Astrocyte (in vitro differentiated cells and primary cell): ENCODE measurements at regions not wholly inside any gene's neighbourhood (a gene's known extent, or its start where the extent isn't known, plus 50 kb on each side); places are given as distances from the start of the nearest gene placed in this dataset.

ENCODE experiments used
- DNase-seq: peaks from one replicate; pipeline ENCODE4 v3.0.0-alpha.2; 2010; ENCODE audit warnings: low read depth
- FAIRE-seq: peaks from 2 replicates; lab custom pipeline; 2011; peaks lifted over from hg19 to GRCh38; lab: Jason Lieb, UNC
- H2AFZ ChIP-seq: 2 replicates; pipeline ENCODE4 v1.6.0; 2012; ENCODE audit warnings: low read depth, low read length, inconsistent platforms
- H3K27ac ChIP-seq: 2 replicates; pipeline ENCODE4 v1.5.1; 2011; ENCODE audit warnings: low read depth, low read length, inconsistent platforms
- H3K27me3 ChIP-seq: 2 replicates; pipeline ENCODE4 v1.6.0; 2011; ENCODE audit warnings: low read length, inconsistent platforms; ENCODE audit not compliant: insufficient read depth
- H3K36me3 ChIP-seq: 2 replicates; pipeline ENCODE4 v1.5.1; 2011; ENCODE audit warnings: low read length, inconsistent platforms; ENCODE audit not compliant: insufficient read depth
- H3K4me1 ChIP-seq: 2 replicates; pipeline ENCODE4 v1.5.1; 2011; ENCODE audit warnings: low read length, inconsistent platforms; ENCODE audit not compliant: insufficient read depth
- H3K4me2 ChIP-seq: 2 replicates; pipeline ENCODE4 v1.6.0; 2012; ENCODE audit warnings: low read length, inconsistent platforms
- H3K4me3 ChIP-seq: 2 replicates; pipeline ENCODE4 v1.5.1; 2011; ENCODE audit warnings: low read depth, mild to moderate bottlenecking, low read length, inconsistent platforms; ENCODE audit not compliant: insufficient read depth
- H3K79me2 ChIP-seq: 2 replicates; pipeline ENCODE4 v1.6.0; 2012; ENCODE audit warnings: mild to moderate bottlenecking, low read length, inconsistent platforms; ENCODE audit not compliant: insufficient read depth
- H3K9ac ChIP-seq: 2 replicates; pipeline ENCODE4 v1.6.0; 2012; ENCODE audit warnings: mild to moderate bottlenecking, low read length, inconsistent platforms
- H3K9me3 ChIP-seq: 2 replicates; pipeline ENCODE4 v1.5.1; 2012; ENCODE audit warnings: low read depth, mild to moderate bottlenecking, low read length, inconsistent platforms; ENCODE audit not compliant: insufficient read depth
- H4K20me1 ChIP-seq: 2 replicates; pipeline ENCODE4 v1.6.0; 2012; ENCODE audit warnings: low read length, inconsistent platforms; ENCODE audit not compliant: insufficient read depth
- H3K27ac Mint-ChIP-seq: one replicate; pipeline ENCODE4 v1.8.0; 2021; ENCODE audit warnings: mild to moderate bottlenecking, mixed read lengths; ENCODE audit not compliant: unreplicated experiment
- H3K27me3 Mint-ChIP-seq: one replicate; pipeline ENCODE4 v1.8.0; 2021; ENCODE audit warnings: low read depth, mixed read lengths; ENCODE audit not compliant: unreplicated experiment
- H3K36me3 Mint-ChIP-seq: one replicate; pipeline ENCODE4 v1.8.0; 2021; ENCODE audit warnings: low read depth, mixed read lengths; ENCODE audit not compliant: unreplicated experiment
- H3K4me1 Mint-ChIP-seq: one replicate; pipeline ENCODE4 v1.8.0; 2021; ENCODE audit warnings: low read depth, mixed read lengths; ENCODE audit not compliant: unreplicated experiment
- H3K4me3 Mint-ChIP-seq: one replicate; pipeline ENCODE4 v1.8.0; 2021; ENCODE audit warnings: mild to moderate bottlenecking, moderate library complexity, mixed read lengths; ENCODE audit not compliant: unreplicated experiment
- H3K9me3 Mint-ChIP-seq: one replicate; pipeline ENCODE4 v1.8.0; 2021; ENCODE audit warnings: mild to moderate bottlenecking, mixed read lengths; ENCODE audit not compliant: unreplicated experiment
- CTCF ChIP-seq: IDR thresholded peaks from 2 replicates; pipeline ENCODE4 v1.5.1; 2011; ENCODE audit warnings: low read depth, mild to moderate bottlenecking, inconsistent platforms, low read length, moderate library complexity; ENCODE audit not compliant: insufficient read depth
- EZH2 ChIP-seq: IDR thresholded peaks from 2 replicates; pipeline ENCODE4 v1.6.1; 2012; ENCODE audit warnings: mild to moderate bottlenecking, low read length, inconsistent platforms; ENCODE audit not compliant: insufficient read depth

- Histone ChIP-seq H3K4me3 (no peak overlapping the region), H3K27me3 (no peaks in the 10 kb centered on the region), H3K79me2 (no peaks in the 10 kb centered on the region), H4K20me1 (no peaks in the 10 kb centered on the region), H3K9ac (no peak overlapping the region), H3K36me3 (no peaks in the 10 kb centered on the region), H3K27ac (no peak overlapping the region), H2AFZ (no peak overlapping the region), H3K9me3 (no peaks in the 10 kb centered on the region), H3K4me1 (no peaks in the 10 kb centered on the region), H3K4me2 (no peak overlapping the region)
- no peak for FAIRE-seq
- Mint-ChIP-seq H3K36me3 (peaks cover 3% of the 10 kb centered on the region), H3K4me1 (no peaks in the 10 kb centered on the region), H3K9me3 (peaks cover 22% of the 10 kb centered on the region), H3K27me3 (no peaks in the 10 kb centered on the region), H3K27ac (no peak overlapping the region), H3K4me3 (no peak overlapping the region)
- TF ChIP-seq CTCF: no peak
- TF ChIP-seq EZH2: no peak
- DNase-seq: no peak
Measured at GRCh38 chr10:3605882-3606281, 179.1 kb downstream of the KLF6 start.

- TF ChIP-seq CTCF: no peak
- no peak for TF ChIP-seq EZH2
- Histone ChIP-seq H3K27me3 (no peaks in the 10 kb centered on the region), H3K4me1 (no peaks in the 10 kb centered on the region), H3K4me2 (no peak overlapping the region), H2AFZ (no peak overlapping the region), H3K36me3 (no peaks in the 10 kb centered on the region), H3K9me3 (no peaks in the 10 kb centered on the region), H4K20me1 (no peaks in the 10 kb centered on the region), H3K9ac (no peak overlapping the region), H3K4me3 (no peak overlapping the region), H3K79me2 (no peaks in the 10 kb centered on the region), H3K27ac (no peak overlapping the region)
- no peaks in the 10 kb centered on the region for H3K4me1 Mint-ChIP-seq
- H3K9me3 Mint-ChIP-seq: no peaks in the 10 kb centered on the region
- no peak overlapping the region for H3K4me3 Mint-ChIP-seq
- FAIRE-seq: no peak
- no peak for DNase-seq
- H3K27ac Mint-ChIP-seq: no peak overlapping the region
- H3K36me3 Mint-ChIP-seq: peaks cover 2% of the 10 kb centered on the region
- H3K27me3 Mint-ChIP-seq: no peaks in the 10 kb centered on the region
Measured at GRCh38 chr10:3595736-3596135, 189.3 kb downstream of the KLF6 start.

DNA sequence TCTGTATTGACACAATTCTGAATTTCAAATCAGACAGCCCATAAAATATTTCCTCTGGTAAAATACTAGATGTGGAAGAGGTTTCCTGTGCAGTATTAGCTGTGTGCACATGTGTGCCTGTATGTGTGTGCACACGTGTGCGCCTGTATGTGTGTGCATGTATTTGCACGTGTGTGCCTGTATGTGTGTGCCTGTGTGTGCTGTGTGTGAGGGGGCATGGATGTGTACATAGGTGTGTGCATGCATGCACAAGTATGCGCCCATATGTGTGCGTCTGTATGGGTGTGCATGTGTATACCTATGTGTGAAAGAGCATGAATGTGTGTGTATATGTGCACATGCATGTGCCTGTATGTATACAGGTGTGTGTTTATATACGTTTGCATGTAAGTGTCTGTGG is 191.4 kb downstream of the KLF6 start:
- H3K27ac Mint-ChIP-seq: no peak overlapping the region
- no peaks in the 10 kb centered on the region for H3K9me3 Mint-ChIP-seq
- H3K4me3 ChIP-seq: no peak overlapping the region
- H3K4me3 Mint-ChIP-seq: no peak overlapping the region
- no peaks in the 10 kb centered on the region for H3K27me3 ChIP-seq
- no peak overlapping the region for H3K9ac ChIP-seq
- H3K27me3 Mint-ChIP-seq: no peaks in the 10 kb centered on the region
- no peaks in the 10 kb centered on the region for H3K9me3 ChIP-seq
- no peaks in the 10 kb centered on the region for H3K79me2 ChIP-seq
- no peaks in the 10 kb centered on the region for H3K4me1 ChIP-seq
- DNase-seq (no peak), FAIRE-seq (no peak)
- H2AFZ ChIP-seq: no peak overlapping the region
- no peaks in the 10 kb centered on the region for H3K36me3 ChIP-seq
- H4K20me1 ChIP-seq: no peaks in the 10 kb centered on the region
- no peak overlapping the region for H3K4me2 ChIP-seq
- H3K4me1 Mint-ChIP-seq: peaks cover 2% of the 10 kb centered on the region
- no peak overlapping the region for H3K27ac ChIP-seq
- no peak for TF ChIP-seq EZH2
- TF ChIP-seq CTCF: no peak
- H3K36me3 Mint-ChIP-seq: peaks cover 2% of the 10 kb centered on the region
